Activated naive CD4-positive, alpha-beta T cell treated with anti-CD3 and anti-CD28 coated beads, Interleukin-2, amount 50 U/mL, for 24 hours (primary cell): ENCODE measurements at regions not wholly inside any gene's neighbourhood (a gene's known extent, or its start where the extent isn't known, plus 50 kb on each side); places are given as distances from the start of the nearest gene placed in this dataset.
"Not testable (repeated sequence)": the region's sequence is repeated elsewhere in the genome, so short reads cannot be mapped to it uniquely, and the experiment has no call there.

ENCODE experiments used
- H3K27ac Mint-ChIP-seq: one replicate; pipeline ENCODE4 v1.8.0; 2021; ENCODE audit warnings: mild to moderate bottlenecking, mixed read lengths
- H3K27me3 Mint-ChIP-seq: one replicate; pipeline ENCODE4 v1.8.0; 2021; ENCODE audit warnings: mixed read lengths
- H3K36me3 Mint-ChIP-seq: one replicate; pipeline ENCODE4 v1.8.0; 2021; ENCODE audit warnings: mixed read lengths
- H3K4me1 Mint-ChIP-seq: one replicate; pipeline ENCODE4 v1.8.0; 2021; ENCODE audit warnings: mixed read lengths
- H3K4me3 Mint-ChIP-seq: one replicate; pipeline ENCODE4 v1.8.0; 2021; ENCODE audit warnings: mild to moderate bottlenecking, mixed read lengths
- H3K9me3 Mint-ChIP-seq: one replicate; pipeline ENCODE4 v1.8.0; 2021; ENCODE audit warnings: mixed read lengths

- H3K9me3 Mint-ChIP-seq: peaks cover 5% of the 10 kb centered on the region
- H3K4me1 Mint-ChIP-seq: no peaks in the 10 kb centered on the region
- peaks cover 3% of the 10 kb centered on the region for H3K27me3 Mint-ChIP-seq
- no peak overlapping the region for H3K4me3 Mint-ChIP-seq
- no peak overlapping the region for H3K27ac Mint-ChIP-seq
- H3K36me3 Mint-ChIP-seq: no peaks in the 10 kb centered on the region
These were observed 275.5 kb downstream of the SMAD2 start for GRCh38 chr18:47654988-47655387.

GRCh38 chr18:47644896-47645295 is 285.6 kb downstream of the SMAD2 start:
- Mint-ChIP-seq H3K4me1 (no peaks in the 10 kb centered on the region), H3K9me3 (no peaks in the 10 kb centered on the region), H3K27me3 (peaks cover 4% of the 10 kb centered on the region), H3K4me3 (no peak overlapping the region), H3K36me3 (peaks cover 2% of the 10 kb centered on the region), H3K27ac (no peak overlapping the region)

GRCh38 chr18:47637551-47637950 is 292.9 kb downstream of the SMAD2 start:
- not testable (repeated sequence) for H3K4me3 Mint-ChIP-seq, H3K9me3 Mint-ChIP-seq, H3K36me3 Mint-ChIP-seq, H3K27ac Mint-ChIP-seq, H3K4me1 Mint-ChIP-seq
- H3K27me3 Mint-ChIP-seq: peaks cover 14% of the 10 kb centered on the region

DNA sequence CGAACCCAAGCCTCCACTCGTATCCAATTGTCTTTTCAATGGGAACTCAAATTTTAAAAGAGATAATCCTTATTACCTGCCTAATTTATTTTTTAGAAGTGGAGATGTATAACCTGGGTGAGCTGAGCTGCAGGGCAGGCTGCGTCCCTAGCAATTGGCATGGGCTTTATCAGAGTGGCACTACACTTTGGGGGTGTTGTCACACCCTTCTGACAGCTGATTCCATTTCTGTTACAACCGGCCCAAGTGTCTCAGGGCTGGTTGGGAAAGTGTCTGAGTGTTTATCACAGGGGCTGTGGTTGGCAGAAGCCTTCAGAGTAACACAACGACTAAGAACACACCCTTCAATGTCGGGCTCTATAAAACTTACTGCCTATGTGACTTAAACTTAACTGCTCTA is 295.0 kb downstream of the SMAD2 start:
- Mint-ChIP-seq H3K27me3 (peaks cover 14% of the 10 kb centered on the region), H3K27ac (no peak overlapping the region), H3K4me3 (no peak overlapping the region), H3K9me3 (no peaks in the 10 kb centered on the region), H3K4me1 (no peaks in the 10 kb centered on the region), H3K36me3 (no peaks in the 10 kb centered on the region)

GRCh38 chr18:47632970-47633635 is 297.4 kb downstream of the SMAD2 start:
- H3K36me3 Mint-ChIP-seq: no peaks in the 10 kb centered on the region
- H3K27me3 Mint-ChIP-seq: peaks cover 14% of the 10 kb centered on the region
- H3K4me3 Mint-ChIP-seq: no peak overlapping the region
- no peaks in the 10 kb centered on the region for H3K9me3 Mint-ChIP-seq
- H3K27ac Mint-ChIP-seq: no peak overlapping the region
- no peaks in the 10 kb centered on the region for H3K4me1 Mint-ChIP-seq

DNA sequence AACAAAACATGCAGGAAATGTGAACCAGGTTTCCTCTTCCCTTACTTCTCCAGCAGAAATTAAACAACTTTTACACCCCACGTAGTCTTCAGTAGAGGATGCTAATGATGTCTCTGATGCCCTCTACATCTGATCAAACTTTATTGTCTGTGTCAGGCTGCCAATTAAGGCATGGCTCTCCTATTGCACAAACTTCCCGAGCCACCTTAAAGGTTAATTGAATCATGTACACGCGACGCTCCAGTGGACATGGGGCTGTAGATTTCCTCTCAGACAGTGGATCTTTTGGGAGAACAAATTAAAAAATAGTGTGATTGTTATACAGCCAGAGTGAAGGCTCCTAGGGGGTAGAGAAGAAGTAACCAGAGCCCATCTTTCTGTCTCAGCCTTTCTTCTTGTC is 301.6 kb downstream of the SMAD2 start:
- H3K4me1 Mint-ChIP-seq: no peaks in the 10 kb centered on the region
- H3K27me3 Mint-ChIP-seq: peaks cover 14% of the 10 kb centered on the region
- H3K27ac Mint-ChIP-seq: no peak overlapping the region
- no peak overlapping the region for H3K4me3 Mint-ChIP-seq
- H3K36me3 Mint-ChIP-seq: no peaks in the 10 kb centered on the region
- H3K9me3 Mint-ChIP-seq: no peaks in the 10 kb centered on the region

- no peaks in the 10 kb centered on the region for H3K9me3 Mint-ChIP-seq
- H3K27ac Mint-ChIP-seq: no peak overlapping the region
- no peaks in the 10 kb centered on the region for H3K36me3 Mint-ChIP-seq
- peaks cover 13% of the 10 kb centered on the region for H3K27me3 Mint-ChIP-seq
- no peak overlapping the region for H3K4me3 Mint-ChIP-seq
- H3K4me1 Mint-ChIP-seq: no peaks in the 10 kb centered on the region
These were observed 302.1 kb downstream of the SMAD2 start for GRCh38 chr18:47628240-47628781.

- Mint-ChIP-seq H3K9me3 (no peaks in the 10 kb centered on the region), H3K4me1 (no peaks in the 10 kb centered on the region), H3K4me3 (no peak overlapping the region), H3K36me3 (no peaks in the 10 kb centered on the region), H3K27ac (no peak overlapping the region), H3K27me3 (peaks cover 11% of the 10 kb centered on the region)
These were observed 303.4 kb downstream of the SMAD2 start for GRCh38 chr18:47627030-47627429.

- Mint-ChIP-seq H3K4me1 (no peaks in the 10 kb centered on the region), H3K4me3 (no peak overlapping the region), H3K27me3 (peaks cover 8% of the 10 kb centered on the region), H3K27ac (no peak overlapping the region), H3K36me3 (no peaks in the 10 kb centered on the region), H3K9me3 (no peaks in the 10 kb centered on the region)
These were observed 310.5 kb downstream of the SMAD2 start for GRCh38 chr18:47619771-47620448.

DNA sequence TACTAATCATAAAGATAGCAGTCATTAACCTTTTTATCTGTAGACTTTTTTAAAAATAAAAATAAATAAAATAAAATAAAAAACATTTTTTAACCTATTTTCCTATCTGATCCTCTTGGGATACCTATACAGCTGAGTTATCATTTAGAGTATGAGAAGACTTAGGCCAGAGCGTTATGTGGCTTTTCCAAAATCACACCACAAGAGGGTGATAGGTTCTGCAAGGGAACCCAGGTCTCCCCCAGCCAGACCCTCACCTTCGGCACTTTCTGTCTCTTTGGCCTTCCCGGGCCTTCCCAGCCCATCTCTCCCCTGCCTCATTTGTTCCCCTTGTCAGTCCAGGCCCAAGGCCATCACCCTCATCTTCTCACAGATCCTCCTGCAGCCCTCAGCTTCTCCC is 311.7 kb downstream of the SMAD2 start:
- Mint-ChIP-seq H3K27ac (no peak overlapping the region), H3K4me3 (no peak overlapping the region), H3K4me1 (no peaks in the 10 kb centered on the region), H3K27me3 (peaks cover 8% of the 10 kb centered on the region), H3K36me3 (no peaks in the 10 kb centered on the region), H3K9me3 (no peaks in the 10 kb centered on the region)

DNA sequence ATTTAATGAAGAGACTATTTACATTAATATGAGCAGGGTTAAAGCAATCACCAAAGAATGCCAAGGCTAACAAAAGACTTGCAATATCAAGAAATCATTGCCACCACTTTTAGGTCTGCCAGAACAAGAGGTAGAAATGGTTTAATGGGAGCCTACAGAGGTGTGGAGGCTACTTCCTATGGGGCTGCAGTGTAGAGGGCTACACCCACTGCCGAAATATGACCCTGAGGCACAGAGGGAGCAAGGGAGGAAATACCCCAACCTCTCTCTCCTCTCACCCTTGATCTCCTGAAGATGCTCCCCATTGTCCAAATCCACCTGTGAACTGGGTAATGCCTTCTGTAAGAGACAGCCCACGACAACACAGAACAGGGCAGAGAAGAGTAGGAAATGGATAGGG is 315.4 kb downstream of the SMAD2 start:
- Mint-ChIP-seq H3K36me3 (no peaks in the 10 kb centered on the region), H3K4me3 (no peak overlapping the region), H3K27ac (no peak overlapping the region), H3K4me1 (no peaks in the 10 kb centered on the region), H3K9me3 (no peaks in the 10 kb centered on the region), H3K27me3 (peaks cover 7% of the 10 kb centered on the region)

GRCh38 chr18:47613929-47614328 is 316.5 kb downstream of the SMAD2 start:
- H3K9me3 Mint-ChIP-seq: no peaks in the 10 kb centered on the region
- peaks cover 3% of the 10 kb centered on the region for H3K27me3 Mint-ChIP-seq
- H3K36me3 Mint-ChIP-seq: no peaks in the 10 kb centered on the region
- no peak overlapping the region for H3K27ac Mint-ChIP-seq
- H3K4me1 Mint-ChIP-seq: no peaks in the 10 kb centered on the region
- no peak overlapping the region for H3K4me3 Mint-ChIP-seq

DNA sequence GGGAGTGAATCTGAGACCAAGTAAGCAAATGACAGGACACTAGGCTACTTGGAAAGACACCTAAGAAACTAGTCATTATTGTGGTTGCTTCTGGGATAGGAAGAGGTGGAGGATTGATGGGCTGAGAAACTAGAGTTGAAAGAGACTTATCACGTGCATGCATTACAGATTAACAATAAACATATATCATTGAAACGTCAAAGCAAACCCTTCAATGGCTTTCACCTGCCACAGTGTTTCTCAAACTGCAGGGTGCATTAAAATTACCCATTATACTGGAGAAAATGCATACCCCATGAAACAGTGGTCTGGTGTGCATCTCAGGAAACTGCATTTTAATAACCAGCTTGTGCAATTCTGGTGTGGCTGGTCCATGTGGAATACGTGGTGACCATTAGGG is 318.8 kb downstream of the SMAD2 start:
- Mint-ChIP-seq H3K4me3 (no peak overlapping the region), H3K27me3 (peaks cover 2% of the 10 kb centered on the region), H3K9me3 (no peaks in the 10 kb centered on the region), H3K27ac (no peak overlapping the region), H3K36me3 (no peaks in the 10 kb centered on the region), H3K4me1 (no peaks in the 10 kb centered on the region)

- no peak overlapping the region for H3K4me3 Mint-ChIP-seq
- no peaks in the 10 kb centered on the region for H3K36me3 Mint-ChIP-seq
- H3K27ac Mint-ChIP-seq: no peak overlapping the region
- no peaks in the 10 kb centered on the region for H3K4me1 Mint-ChIP-seq
- no peaks in the 10 kb centered on the region for H3K9me3 Mint-ChIP-seq
- H3K27me3 Mint-ChIP-seq: peaks cover 4% of the 10 kb centered on the region
These were observed 323.9 kb downstream of the SMAD2 start for GRCh38 chr18:47606526-47606925.

DNA sequence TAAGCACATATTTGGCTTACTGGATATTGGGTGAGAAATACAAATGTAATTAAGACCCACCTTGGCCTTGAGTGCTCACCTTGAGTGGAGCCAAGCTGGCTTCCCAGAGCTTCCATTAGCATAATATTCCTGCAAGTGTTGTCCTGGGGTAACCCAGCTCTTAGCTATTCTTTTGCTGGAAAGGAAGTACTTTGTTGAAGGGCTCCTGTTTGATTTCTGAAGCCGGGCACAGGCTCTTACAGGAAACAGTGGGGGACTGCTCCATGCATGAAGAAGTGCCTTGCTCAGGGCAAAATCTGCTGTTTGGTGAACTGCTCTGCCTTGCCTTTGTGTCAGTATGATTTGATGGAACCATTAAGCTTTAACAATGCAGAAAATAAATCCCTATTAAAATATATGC is 325.4 kb downstream of the SMAD2 start:
- Mint-ChIP-seq H3K27me3 (peaks cover 1% of the 10 kb centered on the region), H3K4me1 (no peaks in the 10 kb centered on the region), H3K36me3 (no peaks in the 10 kb centered on the region), H3K27ac (no peak overlapping the region), H3K4me3 (no peak overlapping the region), H3K9me3 (no peaks in the 10 kb centered on the region)

DNA sequence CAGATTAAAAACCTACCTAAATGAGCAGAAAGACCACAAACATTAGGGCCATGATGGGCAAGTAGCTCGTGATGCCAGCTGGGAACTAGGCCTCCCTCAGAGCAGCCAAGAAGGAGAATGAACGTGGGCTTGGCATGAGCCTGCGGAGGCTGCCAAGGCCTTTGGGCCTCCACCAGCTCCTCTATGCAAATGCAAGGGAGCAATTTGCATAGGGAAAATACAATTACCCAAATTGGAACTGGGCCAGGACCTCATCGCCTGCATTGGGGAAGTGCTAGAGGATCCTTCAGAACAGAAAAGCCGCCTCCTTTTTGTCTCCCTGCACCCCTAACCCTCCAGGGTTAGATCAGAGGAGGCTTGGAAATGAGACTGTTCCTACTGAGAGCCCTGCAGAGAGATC is 326.4 kb downstream of the SMAD2 start:
- Mint-ChIP-seq H3K27me3 (peaks cover 1% of the 10 kb centered on the region), H3K27ac (no peak overlapping the region), H3K9me3 (no peaks in the 10 kb centered on the region), H3K36me3 (no peaks in the 10 kb centered on the region), H3K4me1 (no peaks in the 10 kb centered on the region), H3K4me3 (no peak overlapping the region)
